Large intestine (tissue), 3 donors: ENCODE measurements at regions not wholly inside any gene's neighbourhood (a gene's known extent, or its start where the extent isn't known, plus 50 kb on each side); places are given as distances from the start of the nearest gene placed in this dataset.

Experiments used
- DNase-seq, 2 donors: peaks; one replicate each; pipeline versions ENCODE4 v3.0.0 to v3.0.0-alpha.2; 2013
- H3K27ac ChIP-seq: one replicate; pipeline ENCODE4 v1.5.1; 2013; ENCODE audit warnings: low read length
- H3K27me3 ChIP-seq: 2 replicates; pipeline ENCODE4 v1.6.1; 2013; ENCODE audit warnings: low read length; ENCODE audit not compliant: control insufficient read depth, insufficient read depth
- H3K36me3 ChIP-seq: 2 replicates; pipeline ENCODE4 v1.6.1; 2013; ENCODE audit warnings: low read length; ENCODE audit not compliant: control insufficient read depth, insufficient read depth
- H3K4me1 ChIP-seq: one replicate; pipeline ENCODE4 v1.6.1; 2013; ENCODE audit warnings: low read length; ENCODE audit not compliant: control insufficient read depth, insufficient read depth
- H3K4me3 ChIP-seq: one replicate; pipeline ENCODE4 v1.5.1; 2013; ENCODE audit warnings: low read length
- H3K9me3 ChIP-seq: one replicate; pipeline ENCODE4 v1.6.1; 2013; ENCODE audit warnings: mild to moderate bottlenecking, low read depth, low read length, moderate library complexity; ENCODE audit not compliant: control insufficient read depth
- WGBS: methylation state at CpG from one replicate; pipeline ENCODE4 v1.1.5; 2013; ENCODE audit warnings: low lambda C conversion rate; ENCODE audit not compliant: insufficient coverage; 5-methylcytosine and 5-hydroxymethylcytosine counted together

DNA sequence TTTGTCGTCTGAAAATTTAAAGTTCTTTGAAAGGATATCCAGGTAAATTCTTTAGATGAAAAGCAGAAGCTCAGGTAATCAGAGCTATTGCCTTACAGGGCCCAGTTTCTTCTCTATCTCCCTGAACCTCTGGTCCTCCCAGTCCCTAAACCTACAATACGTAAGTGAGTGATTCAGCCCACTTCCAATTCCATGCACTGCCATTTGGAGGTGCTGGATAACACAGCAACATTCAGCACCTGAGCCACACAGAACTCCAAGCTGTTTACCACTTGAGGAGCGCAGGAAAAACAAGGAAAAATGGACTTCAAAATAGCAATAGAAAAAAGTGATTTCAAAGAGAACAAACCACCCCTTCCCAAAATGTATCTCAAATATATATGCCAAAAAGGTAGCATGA, 105.0 kb upstream of the DNAJC10 start:
- H3K27ac ChIP-seq: no peak overlapping the region
- H3K36me3 ChIP-seq: no peaks in the 10 kb centered on the region
- no peaks in the 10 kb centered on the region for H3K27me3 ChIP-seq
- 100% methylated on average over 2 of the region's 3 CpGs for WGBS
- no peak for DNase-seq
- H3K9me3 ChIP-seq: peaks cover 7% of the 10 kb centered on the region
- H3K4me3 ChIP-seq: no peak overlapping the region
- no peaks in the 10 kb centered on the region for H3K4me1 ChIP-seq

DNA sequence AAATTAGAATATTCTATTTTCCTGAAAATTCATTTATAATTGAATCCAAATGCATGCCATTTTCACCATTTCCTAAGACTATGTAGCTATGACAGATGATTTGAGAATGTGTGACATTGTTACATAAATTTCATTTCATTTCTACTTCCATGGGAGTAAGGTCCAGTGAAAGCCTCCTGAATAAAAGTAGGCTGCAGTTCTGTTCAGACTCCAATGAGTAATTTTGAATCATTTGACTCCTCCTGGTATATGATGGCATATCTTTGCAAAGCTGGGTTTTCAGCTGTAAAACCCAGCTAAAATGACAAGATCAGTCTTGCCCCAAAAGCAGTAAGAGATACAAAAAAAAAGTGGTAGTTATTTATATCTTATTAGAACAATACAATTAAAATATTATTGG, 101.0 kb upstream of the DNAJC10 start:
- H3K27ac ChIP-seq: no peak overlapping the region
- H3K9me3 ChIP-seq: no peaks in the 10 kb centered on the region
- DNase-seq: no peak
- no peaks in the 10 kb centered on the region for H3K27me3 ChIP-seq
- H3K4me1 ChIP-seq: no peaks in the 10 kb centered on the region
- H3K36me3 ChIP-seq: no peaks in the 10 kb centered on the region
- no peak overlapping the region for H3K4me3 ChIP-seq

GRCh38 chr2:182616471-182617393, 99.3 kb upstream of the DNAJC10 start:
- no peaks in the 10 kb centered on the region for H3K4me1 ChIP-seq
- H3K27ac ChIP-seq: no peak overlapping the region
- no peak overlapping the region for H3K4me3 ChIP-seq
- H3K9me3 ChIP-seq: no peaks in the 10 kb centered on the region
- DNase-seq: no peak
- WGBS: no CpG with 5 or more reads among the region's 3 CpGs
- H3K27me3 ChIP-seq: no peaks in the 10 kb centered on the region
- no peaks in the 10 kb centered on the region for H3K36me3 ChIP-seq

GRCh38 chr2:182618672-182619079, 97.4 kb upstream of the DNAJC10 start:
- no peak for DNase-seq
- Histone ChIP-seq H3K36me3 (no peaks in the 10 kb centered on the region), H3K9me3 (no peaks in the 10 kb centered on the region), H3K4me3 (no peak overlapping the region), H3K27me3 (no peaks in the 10 kb centered on the region), H3K27ac (no peak overlapping the region), H3K4me1 (no peaks in the 10 kb centered on the region)
- 75% methylated on average over 4 of the region's 6 CpGs for WGBS

- H3K27me3 ChIP-seq: no peaks in the 10 kb centered on the region
- no peak overlapping the region for H3K27ac ChIP-seq
- no peaks in the 10 kb centered on the region for H3K4me1 ChIP-seq
- DNase-seq: no peak
- no peaks in the 10 kb centered on the region for H3K36me3 ChIP-seq
- H3K4me3 ChIP-seq: no peak overlapping the region
- H3K9me3 ChIP-seq: no peaks in the 10 kb centered on the region
- 100% methylated on average over 2 of the region's 2 CpGs for WGBS
Observed at GRCh38 chr2:182619276-182619675, 96.8 kb upstream of the DNAJC10 start.

GRCh38 chr2:182621191-182621590, 94.9 kb upstream of the DNAJC10 start:
- Histone ChIP-seq H3K4me1 (no peaks in the 10 kb centered on the region), H3K27me3 (no peaks in the 10 kb centered on the region), H3K4me3 (no peak overlapping the region), H3K27ac (no peak overlapping the region), H3K36me3 (no peaks in the 10 kb centered on the region), H3K9me3 (no peaks in the 10 kb centered on the region)
- 67% methylated on average over 1 of the region's 1 CpG for WGBS
- DNase-seq: no peak

- no peak overlapping the region for H3K27ac ChIP-seq
- H3K9me3 ChIP-seq: no peaks in the 10 kb centered on the region
- no peaks in the 10 kb centered on the region for H3K4me1 ChIP-seq
- DNase-seq: no peak
- no peaks in the 10 kb centered on the region for H3K27me3 ChIP-seq
- H3K36me3 ChIP-seq: no peaks in the 10 kb centered on the region
- H3K4me3 ChIP-seq: no peak overlapping the region
Observed at GRCh38 chr2:182621810-182622209, 94.2 kb upstream of the DNAJC10 start.

GRCh38 chr2:182622231-182622630, 93.8 kb upstream of the DNAJC10 start:
- no CpG with 5 or more reads among the region's 2 CpGs for WGBS
- Histone ChIP-seq H3K4me1 (no peaks in the 10 kb centered on the region), H3K4me3 (no peak overlapping the region), H3K27ac (no peak overlapping the region), H3K27me3 (no peaks in the 10 kb centered on the region), H3K36me3 (no peaks in the 10 kb centered on the region), H3K9me3 (no peaks in the 10 kb centered on the region)
- DNase-seq: no peak

GRCh38 chr2:182625814-182626213, 90.2 kb upstream of the DNAJC10 start:
- no peak for DNase-seq
- no peaks in the 10 kb centered on the region for H3K4me1 ChIP-seq
- H3K36me3 ChIP-seq: no peaks in the 10 kb centered on the region
- no peaks in the 10 kb centered on the region for H3K27me3 ChIP-seq
- no peak overlapping the region for H3K4me3 ChIP-seq
- no peak overlapping the region for H3K27ac ChIP-seq
- H3K9me3 ChIP-seq: no peaks in the 10 kb centered on the region
- no CpG with 5 or more reads among the region's 1 CpG for WGBS

GRCh38 chr2:182628916-182629315, 87.1 kb upstream of the DNAJC10 start:
- H3K27ac ChIP-seq: no peak overlapping the region
- no CpG with 5 or more reads among the region's 3 CpGs for WGBS
- H3K9me3 ChIP-seq: no peaks in the 10 kb centered on the region
- DNase-seq: no peak
- H3K4me3 ChIP-seq: no peak overlapping the region
- H3K27me3 ChIP-seq: no peaks in the 10 kb centered on the region
- H3K4me1 ChIP-seq: no peaks in the 10 kb centered on the region
- H3K36me3 ChIP-seq: no peaks in the 10 kb centered on the region

GRCh38 chr2:182630207-182630606, 85.8 kb upstream of the DNAJC10 start:
- no peaks in the 10 kb centered on the region for H3K4me1 ChIP-seq
- H3K27ac ChIP-seq: no peak overlapping the region
- no peaks in the 10 kb centered on the region for H3K36me3 ChIP-seq
- no CpG with 5 or more reads among the region's 1 CpG for WGBS
- no peak for DNase-seq
- no peaks in the 10 kb centered on the region for H3K9me3 ChIP-seq
- H3K4me3 ChIP-seq: no peak overlapping the region
- no peaks in the 10 kb centered on the region for H3K27me3 ChIP-seq
